DMS79 treated with DMSO at 0.1 percent for 48 hours (cell line): ENCODE measurements at regions not wholly inside any gene's neighbourhood (a gene's known extent, or its start where the extent isn't known, plus 50 kb on each side); places are given as distances from the start of the nearest gene placed in this dataset.

Experiments used
- DNase-seq: peaks from one replicate; lab custom pipeline; 2025; lab: John Stamatoyannopoulos, UW

- DNase-seq: no peak
Measured at GRCh38 chr7:26049081-26049480, 102.9 kb upstream of the NFE2L3 start.

- DNase-seq: no peak
Measured at GRCh38 chr7:26051021-26051420, 101.0 kb upstream of the NFE2L3 start.

- no peak for DNase-seq
Measured at GRCh38 chr7:26052706-26053105, 99.3 kb upstream of the NFE2L3 start.

- DNase-seq: no peak
Measured at GRCh38 chr7:26054386-26054785, 97.6 kb upstream of the NFE2L3 start.

- DNase-seq: no peak
Measured at GRCh38 chr7:26055241-26055640, 96.8 kb upstream of the NFE2L3 start.

- peak; percentile 97 for DNase-seq
Measured at GRCh38 chr7:26060733-26061677, 91.0 kb upstream of the NFE2L3 start.

GRCh38 chr7:26061678-26062603 lies 90.1 kb upstream of the NFE2L3 start:
- peak; percentile 97 for DNase-seq

GRCh38 chr7:26065652-26066051 lies 86.3 kb upstream of the NFE2L3 start:
- DNase-seq: no peak

GRCh38 chr7:26066736-26067135 lies 85.3 kb upstream of the NFE2L3 start:
- DNase-seq: no peak

GRCh38 chr7:26070290-26070689 lies 81.7 kb upstream of the NFE2L3 start:
- DNase-seq: no peak

GRCh38 chr7:26071622-26072456 lies 80.2 kb upstream of the NFE2L3 start:
- DNase-seq: no peak

- no peak for DNase-seq
Measured at GRCh38 chr7:26073041-26073440, 79.0 kb upstream of the NFE2L3 start.

- no peak for DNase-seq
Measured at GRCh38 chr7:26074919-26075318, 77.1 kb upstream of the NFE2L3 start.

- DNase-seq: no peak
Measured at GRCh38 chr7:26076691-26077090, 75.3 kb upstream of the NFE2L3 start.

- DNase-seq: peak; percentile 82
Measured at GRCh38 chr7:26078437-26079336, 73.3 kb upstream of the NFE2L3 start.

GRCh38 chr7:26081638-26082037 lies 70.4 kb upstream of the NFE2L3 start:
- DNase-seq: peak; percentile 16

GRCh38 chr7:26083113-26083512 lies 68.9 kb upstream of the NFE2L3 start:
- peak; percentile 53 for DNase-seq

- DNase-seq: no peak
Measured at GRCh38 chr7:26084418-26084817, 67.6 kb upstream of the NFE2L3 start.

GRCh38 chr7:26085771-26086170 lies 66.2 kb upstream of the NFE2L3 start:
- no peak for DNase-seq

- no peak for DNase-seq
Measured at GRCh38 chr7:26087321-26088091, 64.5 kb upstream of the NFE2L3 start.
